GM12873 (cell line): ENCODE measurements at regions not wholly inside any gene's neighbourhood (a gene's known extent, or its start where the extent isn't known, plus 50 kb on each side); places are given as distances from the start of the nearest gene placed in this dataset.

Experiments
- CTCF ChIP-seq: IDR thresholded peaks from 2 replicates; pipeline ENCODE4 v1.5.1; 2012; ENCODE audit warnings: low read depth, mild to moderate bottlenecking, moderate library complexity, low read length, control low read depth; ENCODE audit not compliant: insufficient read depth; ENCODE audit errors: missing control alignments

GRCh38 chr3:117105686-117106085 is 396.1 kb downstream of the TUSC7 start:
- no peak for TF ChIP-seq CTCF

- no peak for TF ChIP-seq CTCF
These were observed 396.8 kb downstream of the TUSC7 start for GRCh38 chr3:117106396-117106795.

- no peak for TF ChIP-seq CTCF
These were observed 398.4 kb downstream of the TUSC7 start for GRCh38 chr3:117107946-117108345.

GRCh38 chr3:117109178-117109577 is 399.6 kb downstream of the TUSC7 start:
- no peak for TF ChIP-seq CTCF

GRCh38 chr3:117114517-117115265 is 405.1 kb downstream of the TUSC7 start:
- no peak for TF ChIP-seq CTCF

GRCh38 chr3:117117188-117117936 is 407.8 kb downstream of the TUSC7 start:
- TF ChIP-seq CTCF, result no peak

- no peak for TF ChIP-seq CTCF
These were observed 409.0 kb downstream of the TUSC7 start for GRCh38 chr3:117118604-117119003.
